Upper lobe of left lung (tissue), 4 donors: ENCODE measurements at regions not wholly inside any gene's neighbourhood (a gene's known extent, or its start where the extent isn't known, plus 50 kb on each side); places are given as distances from the start of the nearest gene placed in this dataset.

Source experiments
- POLR2A ChIP-seq, 4 donors: fragments of 450-650 bp; IDR thresholded peaks; one replicate each; pipeline ENCODE4 v1.5.1; 2016 to 2017; ENCODE audit warnings: antibody characterized with exemption in 4 of 4, mild to moderate bottlenecking in 2 of 4
- POLR2AphosphoS5 ChIP-seq, 2 donors: sonication (generic); formaldehyde crosslinking; IDR thresholded peaks; one replicate each; pipeline ENCODE4 v1.5.1; 2017; ENCODE audit warnings: antibody characterized with exemption in 2 of 2

DNA sequence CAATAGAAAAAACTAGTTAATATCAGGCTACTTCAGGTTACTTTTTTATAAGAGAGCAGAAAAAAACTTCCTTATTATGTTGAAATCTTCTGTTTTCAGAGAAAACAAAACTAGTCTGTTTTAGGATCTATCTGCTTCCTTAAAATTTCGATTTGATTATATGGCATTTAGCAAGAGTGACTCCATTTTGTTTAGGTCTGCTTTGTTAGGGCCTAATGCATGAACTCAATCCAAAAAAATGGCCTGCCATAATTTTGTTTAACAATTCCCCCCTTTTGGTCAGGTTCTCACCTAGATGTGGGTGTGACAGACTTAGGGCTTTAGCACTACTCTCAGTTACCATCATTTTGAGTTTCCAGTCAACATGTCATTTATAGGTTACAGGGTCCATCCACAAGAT is 89.8 kb upstream of the GNG12 start:
- TF ChIP-seq POLR2A (IDR thresholded peaks at IDR 0.05) = no peak
- TF ChIP-seq POLR2AphosphoS5 (IDR thresholded peaks at IDR 0.05) = no peak
